DMS153 (cell line): ENCODE measurements at regions not wholly inside any gene's neighbourhood (a gene's known extent, or its start where the extent isn't known, plus 50 kb on each side); places are given as distances from the start of the nearest gene placed in this dataset.
"Not testable (repeated sequence)": the region's sequence is repeated elsewhere in the genome, so short reads cannot be mapped to it uniquely, and the experiment has no call there.

Source experiments
- DNase-seq: peaks from one replicate; lab custom pipeline; 2025; lab: John Stamatoyannopoulos, UW

GRCh38 chr2:191476901-191477300 lies 201.0 kb upstream of the NABP1 start:
- DNase-seq, result no peak

- DNase-seq, result peak; percentile 54
Measured at GRCh38 chr2:191478799-191479679, 198.9 kb upstream of the NABP1 start.

GRCh38 chr2:191479680-191480023 lies 198.3 kb upstream of the NABP1 start:
- no peak for DNase-seq

- DNase-seq, result no peak
Measured at GRCh38 chr2:191481305-191482070, 196.4 kb upstream of the NABP1 start.

- no peak for DNase-seq
Measured at GRCh38 chr2:191483117-191483516, 194.8 kb upstream of the NABP1 start.

GRCh38 chr2:191486584-191487320 lies 191.2 kb upstream of the NABP1 start:
- no peak for DNase-seq

- no peak for DNase-seq
Measured at GRCh38 chr2:191488135-191488534, 189.8 kb upstream of the NABP1 start.

GRCh38 chr2:191489177-191489576 lies 188.8 kb upstream of the NABP1 start:
- DNase-seq, result no peak

- DNase-seq, result no peak
Measured at GRCh38 chr2:191496838-191497237, 181.1 kb upstream of the NABP1 start.

- DNase-seq, result no peak
Measured at GRCh38 chr2:191497822-191498221, 180.1 kb upstream of the NABP1 start.

GRCh38 chr2:191499050-191499449 lies 178.9 kb upstream of the NABP1 start:
- no peak for DNase-seq

GRCh38 chr2:191499874-191500565 lies 177.9 kb upstream of the NABP1 start:
- DNase-seq, result no peak

GRCh38 chr2:191500566-191500883 lies 177.4 kb upstream of the NABP1 start:
- no peak for DNase-seq

GRCh38 chr2:191500884-191501560 lies 176.9 kb upstream of the NABP1 start:
- no peak for DNase-seq

- peak; percentile 19 for DNase-seq
Measured at GRCh38 chr2:191501561-191502168, 176.3 kb upstream of the NABP1 start.

- no peak for DNase-seq
Measured at GRCh38 chr2:191506515-191506914, 171.4 kb upstream of the NABP1 start.

GRCh38 chr2:191507252-191507853 lies 170.6 kb upstream of the NABP1 start:
- DNase-seq, result not testable (repeated sequence)

- DNase-seq, result no peak
Measured at GRCh38 chr2:191508738-191509137, 169.2 kb upstream of the NABP1 start.

GRCh38 chr2:191512216-191512835 lies 165.6 kb upstream of the NABP1 start:
- no peak for DNase-seq

- no peak for DNase-seq
Measured at GRCh38 chr2:191512874-191513273, 165.1 kb upstream of the NABP1 start.
